ENCODE measurements at regions not wholly inside any gene's neighbourhood (a gene's known extent, or its start where the extent isn't known, plus 50 kb on each side); places are given as distances from the start of the nearest gene placed in this dataset.

DNA sequence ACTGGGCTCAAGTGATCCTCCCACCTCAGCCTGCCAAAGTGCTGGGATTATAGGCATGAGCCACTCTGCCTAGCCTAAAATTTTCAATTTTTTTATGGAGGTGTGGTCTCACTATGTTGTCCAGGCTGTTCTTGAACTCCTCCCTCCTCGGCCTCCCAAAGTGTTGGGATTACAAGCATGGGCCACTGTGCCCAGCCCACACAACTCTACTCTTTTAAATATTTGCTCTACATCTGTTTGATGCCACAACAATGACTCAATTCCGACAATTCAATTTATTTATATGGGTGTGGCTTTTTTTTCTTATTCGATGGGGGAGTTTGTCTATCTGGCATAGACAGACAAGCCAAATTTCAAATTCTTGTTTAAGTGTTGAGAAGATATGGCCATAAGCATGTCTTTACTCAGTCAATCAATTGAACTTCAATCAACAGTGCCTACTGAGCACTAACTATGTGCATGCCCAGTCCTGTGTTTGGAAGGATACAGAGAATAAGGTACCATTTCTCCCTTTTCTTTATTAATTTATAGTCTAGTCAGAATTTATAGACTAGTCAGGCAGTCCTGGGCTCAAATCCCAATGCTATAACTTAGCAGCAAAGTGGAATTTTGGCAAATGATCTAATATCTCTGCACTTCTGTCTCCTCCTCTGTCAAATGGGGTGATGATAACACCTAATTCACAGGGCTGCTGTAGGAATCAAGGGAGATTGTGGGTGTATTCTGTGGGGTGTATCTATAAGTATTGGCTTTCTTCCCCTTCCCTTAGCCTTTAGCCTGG is 54.6 kb upstream of the PIAS1 start:
- TF ChIP-seq, protein P1, sequence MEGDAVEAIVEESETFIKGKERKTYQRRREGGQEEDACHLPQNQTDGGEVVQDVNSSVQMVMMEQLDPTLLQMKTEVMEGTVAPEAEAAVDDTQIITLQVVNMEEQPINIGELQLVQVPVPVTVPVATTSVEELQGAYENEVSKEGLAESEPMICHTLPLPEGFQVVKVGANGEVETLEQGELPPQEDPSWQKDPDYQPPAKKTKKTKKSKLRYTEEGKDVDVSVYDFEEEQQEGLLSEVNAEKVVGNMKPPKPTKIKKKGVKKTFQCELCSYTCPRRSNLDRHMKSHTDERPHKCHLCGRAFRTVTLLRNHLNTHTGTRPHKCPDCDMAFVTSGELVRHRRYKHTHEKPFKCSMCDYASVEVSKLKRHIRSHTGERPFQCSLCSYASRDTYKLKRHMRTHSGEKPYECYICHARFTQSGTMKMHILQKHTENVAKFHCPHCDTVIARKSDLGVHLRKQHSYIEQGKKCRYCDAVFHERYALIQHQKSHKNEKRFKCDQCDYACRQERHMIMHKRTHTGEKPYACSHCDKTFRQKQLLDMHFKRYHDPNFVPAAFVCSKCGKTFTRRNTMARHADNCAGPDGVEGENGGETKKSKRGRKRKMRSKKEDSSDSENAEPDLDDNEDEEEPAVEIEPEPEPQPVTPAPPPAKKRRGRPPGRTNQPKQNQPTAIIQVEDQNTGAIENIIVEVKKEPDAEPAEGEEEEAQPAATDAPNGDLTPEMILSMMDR (IDR thresholded peaks at IDR 0.05; ENCODE audit: low read length): no peak
- TF ChIP-seq EZH2phosphoT487 (IDR thresholded peaks at IDR 0.05; ENCODE audit: low read length): no peak

All from MM.1S (cell line).